HCEC 1CT (cell line): ENCODE measurements at regions not wholly inside any gene's neighbourhood (a gene's known extent, or its start where the extent isn't known, plus 50 kb on each side); places are given as distances from the start of the nearest gene placed in this dataset.
A peak's percentile ranks its signal among the peaks of the same experiment; 100 is the strongest.
"Not testable (repeated sequence)": the region's sequence is repeated elsewhere in the genome, so short reads cannot be mapped to it uniquely, and the experiment has no call there.

Experiments used
- DNase-seq: peaks from one replicate; pipeline ENCODE4 v3.0.0-alpha.2; 2017

- DNase-seq, result no peak
Measured at GRCh38 chr5:41995193-41995592, 70.1 kb downstream of the FBXO4 start.

- no peak for DNase-seq
Measured at GRCh38 chr5:42001673-42002072, 76.6 kb downstream of the FBXO4 start.

GRCh38 chr5:42003852-42004251 is 78.8 kb downstream of the FBXO4 start:
- not testable (repeated sequence) for DNase-seq

- peak; percentile 30 for DNase-seq
Measured at GRCh38 chr5:42005561-42006153, 80.6 kb downstream of the FBXO4 start.

- DNase-seq, result no peak
Measured at GRCh38 chr5:42013561-42013960, 88.5 kb downstream of the FBXO4 start.

GRCh38 chr5:42015254-42015653 is 90.2 kb downstream of the FBXO4 start:
- DNase-seq, result no peak

GRCh38 chr5:42015681-42016080 is 90.6 kb downstream of the FBXO4 start:
- DNase-seq, result no peak

GRCh38 chr5:42020788-42021530 is 95.9 kb downstream of the FBXO4 start:
- peak; percentile 19 for DNase-seq

GRCh38 chr5:42021923-42022322 is 96.8 kb downstream of the FBXO4 start:
- DNase-seq, result no peak

- DNase-seq, result no peak
Measured at GRCh38 chr5:42022383-42022972, 97.4 kb downstream of the FBXO4 start.

GRCh38 chr5:42026446-42026845 is 101.4 kb downstream of the FBXO4 start:
- no peak for DNase-seq

GRCh38 chr5:42032137-42032536 is 107.1 kb downstream of the FBXO4 start:
- DNase-seq, result no peak

GRCh38 chr5:42035526-42035925 is 110.4 kb downstream of the FBXO4 start:
- DNase-seq, result no peak

GRCh38 chr5:42036379-42036778 is 111.3 kb downstream of the FBXO4 start:
- no peak for DNase-seq

GRCh38 chr5:42037379-42037932 is 112.4 kb downstream of the FBXO4 start:
- DNase-seq, result no peak

- no peak for DNase-seq
Measured at GRCh38 chr5:42043400-42043799, 118.3 kb downstream of the FBXO4 start.

- DNase-seq, result peak; percentile 5
Measured at GRCh38 chr5:42057254-42057690, 132.2 kb downstream of the FBXO4 start.

GRCh38 chr5:42059291-42059690 is 134.2 kb downstream of the FBXO4 start:
- DNase-seq, result no peak

- no peak for DNase-seq
Measured at GRCh38 chr5:42059778-42060464, 134.8 kb downstream of the FBXO4 start.

- no peak for DNase-seq
Measured at GRCh38 chr5:42061121-42061520, 136.0 kb downstream of the FBXO4 start.

GRCh38 chr5:42064821-42065220 is 139.7 kb downstream of the FBXO4 start:
- DNase-seq, result no peak

GRCh38 chr5:42066131-42066530 is 141.1 kb downstream of the FBXO4 start:
- no peak for DNase-seq

GRCh38 chr5:42074353-42074752 is 149.3 kb downstream of the FBXO4 start:
- DNase-seq, result no peak
